Caki2 (cell line): ENCODE measurements at regions not wholly inside any gene's neighbourhood (a gene's known extent, or its start where the extent isn't known, plus 50 kb on each side); places are given as distances from the start of the nearest gene placed in this dataset.
"Not testable (repeated sequence)": the region's sequence is repeated elsewhere in the genome, so short reads cannot be mapped to it uniquely, and the experiment has no call there.

Experiments used
- DNase-seq: peaks from one replicate; pipeline ENCODE4 v3.0.0-alpha.2; 2015; ENCODE audit warnings: low read depth
- in situ Hi-C: cut with HindIII; loops from 2 replicates; pipeline ENCODE4 v1.10.0; 2016; ENCODE audit warnings: low sequenced_read_pairs, low pct_unique_long_range_greater_than_20kb, mixed read lengths

DNA sequence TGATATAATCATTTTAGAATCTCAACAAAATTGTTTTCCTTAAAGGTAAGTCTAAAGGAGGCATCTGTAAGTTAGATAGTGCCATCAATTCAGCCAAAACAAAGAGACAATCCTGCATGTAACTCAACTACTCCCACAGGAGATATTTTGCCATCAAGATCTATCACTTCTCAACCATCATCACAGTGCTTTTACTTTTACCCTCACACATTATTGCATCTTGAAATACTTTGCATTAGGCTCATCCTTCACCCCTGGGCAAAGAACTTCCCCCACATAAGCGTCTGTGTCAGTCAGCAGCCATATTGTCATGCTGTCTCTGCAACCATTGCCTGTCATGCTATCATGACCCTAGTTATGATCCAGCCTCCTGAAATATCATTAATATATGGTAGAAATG is 54.9 kb upstream of the NLGN1 start:
- DNase-seq: no peak
- in situ Hi-C loops: no loop called here

DNA sequence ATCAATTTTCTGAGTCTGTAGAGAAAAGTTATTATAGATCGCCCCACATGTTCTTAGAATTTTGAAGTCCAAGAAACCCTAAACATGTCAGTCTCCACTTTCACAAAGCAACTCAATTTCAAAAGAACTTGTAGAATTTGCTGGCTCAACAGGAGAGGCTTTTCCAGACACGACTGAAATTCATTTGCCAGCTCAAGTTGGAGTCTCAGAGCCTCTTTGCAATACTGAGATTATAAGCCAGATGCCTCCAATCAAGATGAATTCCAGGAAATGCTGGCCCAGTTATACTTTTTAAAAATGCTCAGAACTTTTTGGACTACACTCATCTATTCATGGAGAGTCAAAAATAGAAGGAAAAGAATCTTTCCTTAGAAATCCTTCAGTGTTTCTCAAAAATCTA is 56.9 kb upstream of the NLGN1 start:
- no peak for DNase-seq

DNA sequence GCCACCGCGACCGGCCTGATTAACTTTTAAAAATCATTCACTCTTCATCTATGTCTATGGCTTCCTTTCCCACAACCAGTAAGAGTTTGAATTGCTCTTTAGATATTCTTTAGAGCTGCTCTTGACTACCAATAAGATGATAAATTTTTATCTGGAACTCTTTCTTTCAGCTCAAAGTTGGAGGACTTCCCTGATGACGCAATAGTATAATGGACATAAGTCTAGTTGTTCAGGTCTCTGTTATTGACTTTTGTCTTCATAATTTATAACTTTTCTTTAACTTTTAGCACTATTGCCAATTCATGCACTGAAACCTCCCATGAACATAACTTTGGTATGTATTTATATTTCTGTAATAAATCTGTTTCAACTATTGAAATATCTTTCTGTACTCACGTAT is 61.3 kb upstream of the NLGN1 start:
- DNase-seq: no peak
- in situ Hi-C loops: no loop called here

More for the DNA sequence above, 56.9 kb upstream of the NLGN1 start:
- in situ Hi-C loops: no loop called here

GRCh38 chr3:173306110-173306509 is 91.4 kb upstream of the NLGN1 start:
- in situ Hi-C loops: no loop called here
- no peak for DNase-seq

DNA sequence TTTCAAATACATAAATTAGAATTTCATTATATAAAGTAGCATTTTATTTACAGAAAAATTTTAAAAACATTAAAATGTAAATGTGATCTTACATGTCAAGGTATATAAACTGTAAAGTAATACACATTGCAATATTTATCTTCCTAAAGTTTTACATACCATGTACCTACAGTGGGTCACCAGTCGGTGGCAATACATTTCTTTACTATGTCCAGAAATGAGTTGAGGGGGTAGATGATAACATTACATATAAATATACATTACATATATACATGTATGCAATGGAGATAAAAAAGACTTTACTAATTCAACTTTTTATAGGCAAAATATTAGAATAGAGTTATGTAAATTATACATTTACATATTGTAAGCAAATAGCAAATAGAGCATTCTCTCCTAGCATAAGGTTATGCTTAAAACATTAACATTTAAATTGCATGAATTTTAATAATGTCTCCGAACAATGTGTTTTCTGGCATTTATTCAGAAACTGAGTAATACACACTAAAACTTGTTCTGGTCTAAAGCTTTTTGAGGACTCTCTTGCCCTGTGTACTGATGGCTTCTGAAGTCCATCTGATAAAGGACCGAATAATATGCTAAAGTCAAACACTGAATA is 93.3 kb upstream of the NLGN1 start:
- DNase-seq: no peak
- in situ Hi-C loops: no loop called here

DNA sequence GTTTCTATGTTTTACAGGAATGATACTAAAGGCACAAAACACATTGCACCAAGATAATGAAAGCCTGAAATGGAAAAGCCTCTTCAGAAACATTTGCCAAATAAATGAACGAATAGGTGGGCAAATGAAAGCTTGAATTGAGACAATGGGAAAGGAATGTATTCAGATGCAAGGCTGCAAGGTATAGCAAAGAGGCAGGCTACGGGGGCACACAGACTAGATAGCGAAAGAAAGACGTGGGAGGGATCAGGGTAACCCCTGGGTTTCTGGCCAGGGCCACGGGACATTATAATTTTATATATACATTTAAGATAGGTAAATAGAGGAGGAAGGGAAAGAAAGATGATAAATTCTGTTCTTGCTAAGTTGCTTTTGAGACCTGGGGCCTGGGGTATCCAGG is 95.9 kb upstream of the NLGN1 start:
- in situ Hi-C loops: no loop called here
- no peak for DNase-seq

DNA sequence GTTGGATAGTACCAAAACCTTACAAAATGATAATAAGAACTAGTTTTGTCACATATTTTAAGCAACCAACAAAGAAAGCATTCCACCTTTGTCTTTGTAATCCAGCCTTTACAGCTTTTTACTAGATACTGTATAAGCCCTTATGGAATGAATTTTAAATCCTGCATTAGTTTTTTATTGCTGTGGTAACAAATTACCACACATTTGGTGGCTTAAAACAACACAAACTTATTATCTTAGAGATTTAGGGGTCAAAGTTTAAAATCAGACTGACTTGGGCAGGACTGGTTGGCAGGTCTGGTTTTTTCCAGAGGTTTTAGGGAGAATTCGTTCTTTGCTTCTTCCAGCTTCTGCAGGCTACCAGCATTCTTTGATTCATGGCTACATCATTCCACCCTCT is 108.5 kb upstream of the NLGN1 start:
- no peak for DNase-seq
- in situ Hi-C loops: no loop called here

DNA sequence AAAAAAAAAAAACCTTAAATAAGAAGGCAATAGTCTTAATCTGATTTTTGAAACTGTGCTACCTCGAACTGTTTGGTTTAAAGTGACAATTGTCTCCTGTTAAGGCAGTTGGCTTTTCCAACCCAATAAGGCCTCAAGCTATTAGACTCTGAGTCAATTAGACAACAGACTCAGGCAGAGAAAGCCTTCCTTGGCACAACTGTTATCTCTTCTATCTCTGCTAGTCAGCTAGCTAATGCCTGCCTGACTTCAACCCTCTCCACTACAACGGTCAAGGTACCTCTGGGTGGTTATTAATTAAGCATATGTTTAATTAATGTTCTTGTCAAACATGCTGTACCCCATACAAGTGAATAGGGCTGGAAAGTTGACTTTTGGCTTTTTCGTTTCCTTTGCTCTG is 110.2 kb upstream of the NLGN1 start:
- no peak for DNase-seq
- in situ Hi-C loops: no loop called here

DNA sequence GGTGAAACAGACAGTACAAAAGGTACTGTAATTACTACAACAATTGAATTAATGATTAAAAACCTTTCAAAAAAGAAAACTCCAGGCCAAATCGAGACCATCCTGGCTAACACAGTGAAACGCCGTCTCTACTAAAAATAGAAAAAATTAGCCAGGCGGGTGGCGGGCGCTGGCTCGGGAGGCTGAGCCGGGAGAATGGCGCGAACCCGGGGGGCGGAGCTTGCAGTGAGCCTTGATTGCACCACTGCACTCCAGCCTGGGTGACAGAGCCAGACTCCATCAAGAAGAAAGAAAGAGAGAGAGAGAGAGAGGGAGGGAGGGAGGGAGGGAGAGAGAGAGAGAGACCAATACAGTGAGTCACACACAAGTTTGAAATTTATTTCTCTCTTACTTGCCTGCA is 111.0 kb upstream of the NLGN1 start:
- peak; percentile 11 for DNase-seq
- in situ Hi-C loops: not testable (repeated sequence)

DNA sequence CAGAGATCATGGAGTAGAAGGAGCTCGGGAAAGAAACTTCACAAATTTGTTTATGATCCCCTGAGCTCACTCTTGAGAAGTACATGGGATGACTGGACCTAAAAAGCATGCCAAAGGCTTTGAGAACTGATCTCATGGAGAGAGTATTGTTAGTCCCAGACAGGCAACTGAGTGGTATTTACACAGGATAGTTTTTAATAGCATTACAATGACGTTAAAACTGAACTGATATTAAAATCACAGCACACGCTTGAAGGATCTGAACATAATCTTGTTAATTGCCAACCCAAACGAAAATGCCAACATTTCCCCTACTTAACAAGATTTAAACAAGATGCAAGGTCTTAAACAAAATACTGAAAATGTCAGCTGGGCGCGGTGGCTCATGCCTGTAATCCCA is 113.2 kb upstream of the NLGN1 start:
- no peak for DNase-seq
- in situ Hi-C loops: no loop called here

DNA sequence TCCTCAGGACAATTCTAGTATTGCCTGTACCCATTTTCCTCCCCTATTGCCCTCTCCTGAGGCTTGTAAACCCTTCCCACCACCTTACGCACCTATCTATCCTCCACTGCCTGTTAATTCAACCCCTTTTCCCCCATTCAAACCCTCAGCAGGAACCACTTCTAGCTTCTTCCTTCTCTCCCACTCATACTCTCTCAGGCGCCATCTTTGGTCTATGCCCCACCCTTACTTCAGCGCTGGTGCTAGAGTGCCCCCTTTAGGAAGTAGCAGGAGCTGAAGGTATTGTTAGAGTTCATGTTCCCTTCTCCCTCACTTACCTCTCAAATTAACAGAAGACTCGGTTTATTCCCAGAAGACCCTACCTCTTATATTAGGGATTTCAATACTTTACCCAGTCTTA is 121.8 kb upstream of the NLGN1 start:
- no peak for DNase-seq
- in situ Hi-C loops: no loop called here

- DNase-seq: no peak
- in situ Hi-C loops: no loop called here
These were observed 123.7 kb upstream of the NLGN1 start for GRCh38 chr3:173273838-173274237.

- in situ Hi-C loops: no loop called here
- no peak for DNase-seq
These were observed 127.7 kb upstream of the SPATA16 start for GRCh38 chr3:173268781-173269180.

DNA sequence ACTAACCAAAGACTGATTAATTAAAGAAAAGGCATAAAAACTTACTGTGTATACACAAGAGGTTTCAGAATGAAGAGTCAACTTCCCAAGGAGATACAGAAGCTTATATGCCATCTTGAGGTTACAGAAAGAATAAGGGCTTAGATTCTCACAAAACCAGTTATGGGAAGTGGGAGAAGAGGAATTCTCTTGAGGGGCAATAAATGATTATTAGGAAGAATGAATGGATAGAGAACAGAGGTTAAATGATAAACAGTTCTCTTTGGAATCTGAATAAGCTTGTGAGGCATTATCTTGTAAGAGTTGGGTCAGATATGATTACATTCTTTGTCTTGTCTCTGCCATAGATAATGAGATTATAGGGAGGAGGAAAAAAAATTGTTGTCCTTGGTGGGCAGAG is 126.7 kb upstream of the SPATA16 start:
- in situ Hi-C loops: no loop called here
- no peak for DNase-seq

DNA sequence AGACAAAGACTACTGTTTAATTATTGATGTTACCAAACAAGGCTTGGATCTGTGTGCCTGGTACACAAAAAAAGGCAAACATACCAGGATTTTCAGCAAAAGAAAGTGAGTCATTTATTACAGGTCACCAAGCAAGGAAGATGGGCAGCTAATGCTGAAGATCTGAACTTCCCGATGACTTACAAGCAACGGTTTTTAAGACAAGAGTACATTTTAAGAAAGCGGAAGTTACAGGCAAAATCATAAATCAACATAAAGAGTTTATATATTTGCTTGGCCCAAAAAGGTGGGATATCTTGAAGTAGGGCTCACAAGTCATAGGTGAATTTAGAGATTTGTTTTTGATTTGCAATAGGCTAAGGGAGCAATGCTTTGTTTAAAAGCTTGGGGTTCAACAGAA is 125.4 kb upstream of the SPATA16 start:
- in situ Hi-C loops: no loop called here
- no peak for DNase-seq

- in situ Hi-C loops: no loop called here
- no peak for DNase-seq
These were observed 117.7 kb upstream of the SPATA16 start for GRCh38 chr3:173258697-173259096.

- no peak for DNase-seq
- in situ Hi-C loops: no loop called here
These were observed 116.8 kb upstream of the SPATA16 start for GRCh38 chr3:173257797-173258196.

GRCh38 chr3:173255555-173255954 is 114.5 kb upstream of the SPATA16 start:
- DNase-seq: no peak
- in situ Hi-C loops: no loop called here

DNA sequence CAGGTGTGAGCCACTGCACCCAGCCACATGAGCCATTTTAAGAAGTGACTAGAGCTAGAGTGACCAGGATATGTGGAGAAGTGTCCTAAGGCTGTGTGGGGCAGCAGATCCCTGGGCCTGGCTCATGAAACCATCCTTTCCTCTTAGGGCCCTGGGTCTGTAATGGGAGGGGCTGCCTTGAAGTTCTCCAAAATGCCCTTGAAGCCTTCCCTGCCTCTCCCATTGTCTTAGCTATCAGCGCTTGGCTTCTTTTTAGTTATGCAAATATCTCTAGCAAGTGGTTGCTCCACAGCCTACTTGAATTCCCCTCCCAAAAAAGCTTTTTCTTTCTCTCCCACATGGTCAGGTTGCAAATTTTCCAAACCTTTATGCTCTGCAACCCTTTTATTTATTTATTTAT is 112.4 kb upstream of the SPATA16 start:
- in situ Hi-C loops: no loop called here
- DNase-seq: no peak

- in situ Hi-C loops: no loop called here
- no peak for DNase-seq
These were observed 108.4 kb upstream of the SPATA16 start for GRCh38 chr3:173249457-173249856.

DNA sequence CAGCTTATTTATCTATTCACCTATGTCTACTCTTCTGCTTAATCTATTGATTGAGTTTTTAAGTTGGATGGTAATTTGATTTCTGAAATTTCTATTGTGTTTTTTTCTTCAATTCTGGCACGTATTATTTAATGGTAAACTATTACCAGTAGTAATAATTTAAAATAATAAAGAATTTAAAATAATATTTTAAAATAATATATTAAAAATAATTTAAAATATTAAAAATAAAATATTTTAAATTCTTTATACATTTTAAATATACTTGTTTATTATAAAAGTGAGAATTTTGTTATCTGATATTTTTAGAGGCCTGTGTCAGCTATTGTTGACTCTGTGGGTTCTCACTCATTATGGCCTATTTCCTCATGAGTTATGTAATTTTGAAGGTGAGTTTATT is 100.7 kb upstream of the SPATA16 start:
- DNase-seq: no peak
- in situ Hi-C loops: no loop called here
